ENCODE measurements at regions not wholly inside any gene's neighbourhood (a gene's known extent, or its start where the extent isn't known, plus 50 kb on each side); places are given as distances from the start of the nearest gene placed in this dataset.

- H3K9me3 ChIP-seq (ENCODE audit: control insufficient read depth in 2 of 2, insufficient read depth in 1 of 2, low read length in 1 of 2), result no peaks in the 10 kb centered on the region
- H3K36me3 ChIP-seq (ENCODE audit: control insufficient read depth in 2 of 2, insufficient read depth in 2 of 2, low read length in 1 of 2), result no peaks in the 10 kb centered on the region
- H3K27me3 ChIP-seq (ENCODE audit: control insufficient read depth in 2 of 2, insufficient read depth in 1 of 2, low read length in 1 of 2), result no peaks in the 10 kb centered on the region
- no peak for DNase-seq (ENCODE audit: low read depth in 6 of 9, low spot score in 9 of 9)
- 2% methylated on average over 2 of the region's 2 CpGs for WGBS
- H3K4me1 ChIP-seq (ENCODE audit: control insufficient read depth in 2 of 2, insufficient read depth in 2 of 2, low read length in 2 of 2), result no peaks in the 10 kb centered on the region
- no peak overlapping the region for H3K27ac ChIP-seq (ENCODE audit: low read depth in 1 of 2, low read length in 1 of 2)
- no peak overlapping the region for H3K4me3 ChIP-seq (ENCODE audit: low read length in 2 of 2)
Observed at GRCh38 chr2:220296174-220296573, 668.7 kb downstream of the SLC4A3 start.

DNA sequence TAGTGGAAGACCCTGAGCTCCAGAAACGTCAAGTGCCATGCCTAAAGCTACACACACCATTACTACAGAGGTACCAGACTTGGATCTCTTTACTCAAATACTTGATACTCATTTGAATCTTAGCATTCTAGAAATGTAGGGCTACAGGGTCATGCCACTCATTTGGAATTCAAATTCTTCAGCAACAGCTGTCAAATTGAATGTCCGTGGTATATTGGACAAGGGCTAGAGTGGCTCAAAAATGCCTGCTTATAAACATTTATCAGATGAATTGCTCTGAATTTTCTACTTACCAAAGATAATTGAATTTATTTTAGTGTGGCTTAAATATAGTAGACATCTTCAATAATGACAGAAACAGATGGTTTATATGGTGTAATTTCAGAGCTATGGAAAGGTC lies 669.7 kb downstream of the SLC4A3 start:
- Histone ChIP-seq H3K27me3 (ENCODE audit: control insufficient read depth in 2 of 2, insufficient read depth in 1 of 2, low read length in 1 of 2) (no peaks in the 10 kb centered on the region), H3K36me3 (ENCODE audit: control insufficient read depth in 2 of 2, insufficient read depth in 2 of 2, low read length in 1 of 2) (no peaks in the 10 kb centered on the region), H3K4me3 (ENCODE audit: low read length in 2 of 2) (no peak overlapping the region), H3K9me3 (ENCODE audit: control insufficient read depth in 2 of 2, insufficient read depth in 1 of 2, low read length in 1 of 2) (no peaks in the 10 kb centered on the region), H3K4me1 (ENCODE audit: control insufficient read depth in 2 of 2, insufficient read depth in 2 of 2, low read length in 2 of 2) (no peaks in the 10 kb centered on the region), H3K27ac (ENCODE audit: low read depth in 1 of 2, low read length in 1 of 2) (no peak overlapping the region)
- DNase-seq (ENCODE audit: low read depth in 6 of 9, low spot score in 9 of 9), result no peak
- WGBS, result 97% methylated on average over 2 of the region's 2 CpGs

DNA sequence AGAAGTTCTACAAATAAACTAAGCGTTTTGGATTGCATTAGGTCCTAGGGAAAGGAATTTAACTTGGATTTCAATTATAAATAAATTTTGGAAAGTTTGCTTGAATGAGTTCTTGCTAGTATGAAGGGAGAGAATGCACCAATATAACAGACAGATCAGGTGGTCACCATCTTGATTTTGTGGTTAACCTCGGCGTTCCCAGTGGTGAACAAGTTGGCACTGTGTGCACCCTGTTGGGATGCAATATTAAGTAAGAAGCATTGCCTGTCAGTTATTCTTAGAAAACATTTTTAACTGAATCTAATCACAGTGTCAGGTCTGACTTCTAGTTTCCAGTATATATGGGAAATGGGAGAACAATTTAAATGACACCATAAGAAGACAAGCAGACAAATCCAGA lies 673.4 kb downstream of the SLC4A3 start:
- Histone ChIP-seq H3K4me1 (ENCODE audit: control insufficient read depth in 2 of 2, insufficient read depth in 2 of 2, low read length in 2 of 2) (no peaks in the 10 kb centered on the region), H3K27me3 (ENCODE audit: control insufficient read depth in 2 of 2, insufficient read depth in 1 of 2, low read length in 1 of 2) (no peaks in the 10 kb centered on the region), H3K36me3 (ENCODE audit: control insufficient read depth in 2 of 2, insufficient read depth in 2 of 2, low read length in 1 of 2) (no peaks in the 10 kb centered on the region), H3K27ac (ENCODE audit: low read depth in 1 of 2, low read length in 1 of 2) (no peak overlapping the region), H3K4me3 (ENCODE audit: low read length in 2 of 2) (no peak overlapping the region), H3K9me3 (ENCODE audit: control insufficient read depth in 2 of 2, insufficient read depth in 1 of 2, low read length in 1 of 2) (no peaks in the 10 kb centered on the region)
- no peak for DNase-seq (ENCODE audit: low read depth in 6 of 9, low spot score in 9 of 9)
- WGBS, result 72% methylated on average over 3 of the region's 3 CpGs

DNA sequence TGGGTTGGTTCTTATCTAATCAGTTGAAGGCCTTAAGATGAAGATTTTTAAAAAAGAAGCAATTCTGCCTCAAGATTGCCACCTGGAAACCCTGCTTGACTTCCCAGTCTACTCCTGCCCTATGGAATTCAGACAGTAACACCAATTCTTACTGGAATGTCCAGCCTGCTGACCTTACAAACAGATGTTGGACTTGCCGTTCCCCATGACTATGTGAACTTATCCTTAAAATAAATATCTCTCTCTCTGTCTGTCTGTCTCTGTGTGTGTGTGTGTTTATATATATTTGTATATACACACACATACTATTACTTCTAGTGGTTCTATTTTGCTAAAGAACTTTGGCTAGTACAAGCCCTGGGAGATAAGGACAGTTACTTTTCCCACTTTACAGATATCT lies 675.3 kb downstream of the SLC4A3 start:
- WGBS, result 97% methylated on average over 1 of the region's 1 CpG
- DNase-seq (ENCODE audit: low read depth in 6 of 9, low spot score in 9 of 9), result no peak
- Histone ChIP-seq H3K36me3 (ENCODE audit: control insufficient read depth in 2 of 2, insufficient read depth in 2 of 2, low read length in 1 of 2) (no peaks in the 10 kb centered on the region), H3K4me1 (ENCODE audit: control insufficient read depth in 2 of 2, insufficient read depth in 2 of 2, low read length in 2 of 2) (no peaks in the 10 kb centered on the region), H3K9me3 (ENCODE audit: control insufficient read depth in 2 of 2, insufficient read depth in 1 of 2, low read length in 1 of 2) (no peaks in the 10 kb centered on the region), H3K4me3 (ENCODE audit: low read length in 2 of 2) (no peak overlapping the region), H3K27ac (ENCODE audit: low read depth in 1 of 2, low read length in 1 of 2) (no peak overlapping the region), H3K27me3 (ENCODE audit: control insufficient read depth in 2 of 2, insufficient read depth in 1 of 2, low read length in 1 of 2) (no peaks in the 10 kb centered on the region)

DNA sequence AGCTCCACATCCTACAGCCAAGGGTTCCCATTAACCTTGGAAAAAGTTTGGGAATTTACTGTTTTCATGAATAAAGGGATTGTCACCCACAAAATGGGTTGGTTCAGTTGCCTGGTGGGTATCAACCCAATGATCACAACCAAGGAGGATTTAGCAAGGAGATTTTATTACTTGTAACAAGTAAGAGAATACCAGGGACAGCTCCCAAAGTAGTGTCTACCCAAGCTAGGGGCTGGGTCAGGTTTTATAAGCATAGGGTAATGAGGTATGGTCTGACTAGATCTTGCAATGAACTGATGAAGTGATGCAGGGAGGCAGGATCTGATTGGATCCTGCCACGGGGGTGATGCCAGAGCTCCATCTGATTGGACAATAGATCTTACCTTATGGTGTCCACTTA lies 681.8 kb downstream of the SLC4A3 start:
- 93% methylated on average over 1 of the region's 1 CpG for WGBS

GRCh38 chr2:220310451-220310861 lies 683.0 kb downstream of the SLC4A3 start:
- WGBS, result 91% methylated on average over 1 of the region's 1 CpG
- Histone ChIP-seq H3K36me3 (ENCODE audit: control insufficient read depth in 2 of 2, insufficient read depth in 2 of 2, low read length in 1 of 2) (no peaks in the 10 kb centered on the region), H3K4me1 (ENCODE audit: control insufficient read depth in 2 of 2, insufficient read depth in 2 of 2, low read length in 2 of 2) (no peaks in the 10 kb centered on the region), H3K4me3 (ENCODE audit: low read length in 2 of 2) (no peak overlapping the region), H3K27ac (ENCODE audit: low read depth in 1 of 2, low read length in 1 of 2) (no peak overlapping the region), H3K27me3 (ENCODE audit: control insufficient read depth in 2 of 2, insufficient read depth in 1 of 2, low read length in 1 of 2) (no peaks in the 10 kb centered on the region), H3K9me3 (ENCODE audit: control insufficient read depth in 2 of 2, insufficient read depth in 1 of 2, low read length in 1 of 2) (no peaks in the 10 kb centered on the region)
- no peak for DNase-seq (ENCODE audit: low read depth in 6 of 9, low spot score in 9 of 9)

More for the DNA sequence above, 681.8 kb downstream of the SLC4A3 start:
- no peak for DNase-seq (ENCODE audit: low read depth in 6 of 9, low spot score in 9 of 9)
- H3K4me3 ChIP-seq (ENCODE audit: low read length in 2 of 2), result no peak overlapping the region
- H3K9me3 ChIP-seq (ENCODE audit: control insufficient read depth in 2 of 2, insufficient read depth in 1 of 2, low read length in 1 of 2), result no peaks in the 10 kb centered on the region
- no peaks in the 10 kb centered on the region for H3K36me3 ChIP-seq (ENCODE audit: control insufficient read depth in 2 of 2, insufficient read depth in 2 of 2, low read length in 1 of 2)
- H3K4me1 ChIP-seq (ENCODE audit: control insufficient read depth in 2 of 2, insufficient read depth in 2 of 2, low read length in 2 of 2), result no peaks in the 10 kb centered on the region
- H3K27me3 ChIP-seq (ENCODE audit: control insufficient read depth in 2 of 2, insufficient read depth in 1 of 2, low read length in 1 of 2), result no peaks in the 10 kb centered on the region
- H3K27ac ChIP-seq (ENCODE audit: low read depth in 1 of 2, low read length in 1 of 2), result no peak overlapping the region

DNA sequence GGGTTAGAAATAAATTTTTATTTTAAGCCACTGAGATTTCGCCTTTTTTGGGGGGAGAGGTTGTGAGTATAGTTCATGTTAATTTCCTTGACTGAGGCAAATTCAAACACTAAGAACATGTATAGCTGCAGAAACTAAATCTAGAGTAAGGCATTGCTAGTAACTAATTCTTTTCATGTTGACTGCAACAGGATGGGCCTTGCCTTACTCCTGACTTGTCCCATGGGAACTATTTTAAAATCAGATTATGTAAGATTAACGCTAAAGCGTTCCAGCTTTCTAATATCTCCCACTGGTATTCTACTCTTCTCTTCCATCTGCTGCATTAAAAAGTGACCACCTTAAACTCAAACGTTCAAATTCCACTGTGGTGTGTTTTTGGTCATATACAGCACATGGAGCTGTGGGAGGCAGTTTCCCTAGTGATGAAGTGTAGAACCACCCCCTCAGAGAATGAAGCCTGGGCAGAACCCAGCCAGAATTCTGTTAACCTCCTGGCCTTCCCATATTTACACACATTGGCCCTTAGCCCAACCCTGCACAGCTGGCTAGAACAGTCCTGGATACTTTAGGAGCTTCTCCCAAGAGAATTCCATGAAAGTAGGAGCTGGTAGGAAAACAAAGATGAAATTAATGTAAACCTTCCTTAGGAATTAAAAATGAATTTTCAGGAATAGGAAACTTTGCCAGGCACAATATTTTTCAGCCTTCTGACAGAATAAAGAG lies 687.8 kb downstream of the SLC4A3 start:
- H3K9me3 ChIP-seq (ENCODE audit: control insufficient read depth in 2 of 2, insufficient read depth in 1 of 2, low read length in 1 of 2), result no peaks in the 10 kb centered on the region
- DNase-seq (ENCODE audit: low read depth in 6 of 9, low spot score in 9 of 9), result no peak
- H3K27ac ChIP-seq (ENCODE audit: low read depth in 1 of 2, low read length in 1 of 2), result no peak overlapping the region
- no peaks in the 10 kb centered on the region for H3K27me3 ChIP-seq (ENCODE audit: control insufficient read depth in 2 of 2, insufficient read depth in 1 of 2, low read length in 1 of 2)
- H3K4me1 ChIP-seq (ENCODE audit: control insufficient read depth in 2 of 2, insufficient read depth in 2 of 2, low read length in 2 of 2), result no peaks in the 10 kb centered on the region
- WGBS, result 94% methylated on average over 4 of the region's 4 CpGs
- H3K4me3 ChIP-seq (ENCODE audit: low read length in 2 of 2), result no peak overlapping the region
- H3K36me3 ChIP-seq (ENCODE audit: control insufficient read depth in 2 of 2, insufficient read depth in 2 of 2, low read length in 1 of 2), result no peaks in the 10 kb centered on the region

- Histone ChIP-seq H3K36me3 (ENCODE audit: control insufficient read depth in 2 of 2, insufficient read depth in 2 of 2, low read length in 1 of 2) (no peaks in the 10 kb centered on the region), H3K27ac (ENCODE audit: low read depth in 1 of 2, low read length in 1 of 2) (no peak overlapping the region), H3K4me3 (ENCODE audit: low read length in 2 of 2) (no peak overlapping the region), H3K9me3 (ENCODE audit: control insufficient read depth in 2 of 2, insufficient read depth in 1 of 2, low read length in 1 of 2) (no peaks in the 10 kb centered on the region), H3K27me3 (ENCODE audit: control insufficient read depth in 2 of 2, insufficient read depth in 1 of 2, low read length in 1 of 2) (no peaks in the 10 kb centered on the region), H3K4me1 (ENCODE audit: control insufficient read depth in 2 of 2, insufficient read depth in 2 of 2, low read length in 2 of 2) (no peaks in the 10 kb centered on the region)
- no peak for DNase-seq (ENCODE audit: low read depth in 6 of 9, low spot score in 9 of 9)
- 68% methylated on average over 2 of the region's 2 CpGs for WGBS
Observed at GRCh38 chr2:220318037-220318436, 690.6 kb downstream of the SLC4A3 start.

GRCh38 chr2:220318508-220318907 lies 691.1 kb downstream of the SLC4A3 start:
- no peaks in the 10 kb centered on the region for H3K36me3 ChIP-seq (ENCODE audit: control insufficient read depth in 2 of 2, insufficient read depth in 2 of 2, low read length in 1 of 2)
- no peak for DNase-seq (ENCODE audit: low read depth in 6 of 9, low spot score in 9 of 9)
- H3K4me1 ChIP-seq (ENCODE audit: control insufficient read depth in 2 of 2, insufficient read depth in 2 of 2, low read length in 2 of 2), result no peaks in the 10 kb centered on the region
- no peak overlapping the region for H3K4me3 ChIP-seq (ENCODE audit: low read length in 2 of 2)
- H3K9me3 ChIP-seq (ENCODE audit: control insufficient read depth in 2 of 2, insufficient read depth in 1 of 2, low read length in 1 of 2), result no peaks in the 10 kb centered on the region
- 32% methylated on average over 1 of the region's 1 CpG for WGBS
- no peak overlapping the region for H3K27ac ChIP-seq (ENCODE audit: low read depth in 1 of 2, low read length in 1 of 2)
- H3K27me3 ChIP-seq (ENCODE audit: control insufficient read depth in 2 of 2, insufficient read depth in 1 of 2, low read length in 1 of 2), result no peaks in the 10 kb centered on the region
